ENCODE measurements at regions not wholly inside any gene's neighbourhood (a gene's known extent, or its start where the extent isn't known, plus 50 kb on each side); places are given as distances from the start of the nearest gene placed in this dataset.

DNA sequence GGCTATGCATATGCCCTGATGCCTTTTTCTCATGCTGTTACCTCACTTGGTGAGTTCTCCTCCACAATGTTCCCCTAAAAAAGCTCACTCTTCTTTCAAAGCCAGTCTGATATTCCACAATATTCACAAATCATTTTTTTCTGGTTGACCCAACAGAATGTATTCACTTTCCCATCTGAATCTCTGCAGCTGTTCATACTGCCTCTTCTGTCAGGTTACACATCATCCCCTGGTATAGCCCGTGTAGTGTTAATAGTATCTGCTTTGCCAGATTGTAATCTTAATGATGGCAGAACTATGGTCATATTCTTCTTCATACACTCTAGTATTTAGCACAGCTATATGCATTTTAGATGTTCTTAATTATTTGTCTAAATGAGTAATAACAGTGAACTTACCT, 544.3 kb downstream of the EFNB2 start:
- DNase-seq (ENCODE audit: low read depth in 1 of 2, low spot score in 2 of 2) (no peak), FAIRE-seq (no peak)
- Histone ChIP-seq H2BK20ac (ENCODE audit: low read length) (no peak overlapping the region), H3K23ac (ENCODE audit: insufficient read length) (no peak overlapping the region), H2BK5ac (ENCODE audit: low read depth, low read length) (no peak overlapping the region), H3K18ac (ENCODE audit: extremely low read depth, low read length) (no peak overlapping the region), H2BK120ac (replicated peaks; ENCODE audit: low read depth, low read length) (no peak overlapping the region), H2BK15ac (ENCODE audit: low read length) (no peak overlapping the region), H3K27ac (ENCODE audit: low read depth, low read length) (no peak overlapping the region), H3K4me2 (ENCODE audit: insufficient read depth in 1 of 2, low read depth in 2 of 2, low read length in 2 of 2) (no peak overlapping the region), H3K4me1 (replicated peaks in 1 of 4; ENCODE audit: control insufficient read depth in 3 of 4, insufficient read depth in 4 of 4, low read length in 3 of 4) (no peaks in the 10 kb centered on the region), H2BK12ac (ENCODE audit: low read depth, low read length) (no peak overlapping the region), H3K4me3 (ENCODE audit: extremely low read depth in 1 of 4, insufficient read depth in 2 of 4, low read depth in 3 of 4, low read length in 4 of 4) (no peak overlapping the region), H3K56ac (replicated peaks; ENCODE audit: insufficient read length, low read depth, low read length) (no peak overlapping the region), H3K79me1 (ENCODE audit: low read depth, low read length) (no peaks in the 10 kb centered on the region), H3K9ac (replicated peaks in 1 of 4; ENCODE audit: extremely low read depth in 1 of 4, low read depth in 3 of 4, low read length in 3 of 4) (no peak overlapping the region), H4K20me1 (replicated peaks in 1 of 2; ENCODE audit: control insufficient read depth in 1 of 2, insufficient read depth in 2 of 2, low read length in 2 of 2) (no peaks in the 10 kb centered on the region), H3K9me3 (ENCODE audit: insufficient read depth in 2 of 2, low read depth in 1 of 2, low read length in 1 of 2) (no peaks in the 10 kb centered on the region), H2AK5ac (ENCODE audit: low read depth, low read length) (no peak overlapping the region), H2AFZ (ENCODE audit: low read length) (no peak overlapping the region), H3K23me2 (ENCODE audit: low read depth, low read length) (no peaks in the 10 kb centered on the region; the same call in 1 of the 2 replicates), H3K4ac (replicated peaks; ENCODE audit: insufficient read length, low read depth, low read length) (no peak overlapping the region), H3K79me2 (ENCODE audit: control insufficient read depth in 1 of 2, insufficient read depth in 2 of 2, low read length in 2 of 2) (no peaks in the 10 kb centered on the region), H3K27me3 (replicated peaks in 1 of 4; ENCODE audit: control insufficient read depth in 3 of 4, extremely low read depth in 1 of 4, insufficient read depth in 3 of 4, low read length in 3 of 4) (no peaks in the 10 kb centered on the region), H3K36me3 (ENCODE audit: control insufficient read depth in 2 of 4, insufficient read depth in 4 of 4, low read length in 3 of 4) (no peaks in the 10 kb centered on the region), H4K5ac (ENCODE audit: insufficient read length, low read depth, low read length) (no peak overlapping the region), H3K14ac (ENCODE audit: insufficient read length) (no peak overlapping the region), H4K8ac (ENCODE audit: extremely low read depth, insufficient read depth, low read length) (no peak overlapping the region), H4K91ac (replicated peaks; ENCODE audit: insufficient read length, low read length) (no peak overlapping the region)
- ChIA-PET CTCF (ENCODE audit: partially characterized antibody) (interaction anchor here (0.9 to 2.2 kb wide), 6 partner anchors 10 to 46 kb away, joined by 3 to 5 read pairs (median 4); no protein-coding TSS in a partner anchor), POLR2A (ENCODE audit: partially characterized antibody) (no interaction called here)
- WGBS, 2 experiments (ENCODE audit: extremely low coverage in 1 of 2, insufficient coverage in 1 of 2, insufficient read length in 1 of 2, insufficient replicate concordance in 2 of 2, low coverage in 1 of 2, low lambda C conversion rate in 2 of 2, missing lambda C conversion rate in 1 of 2): 100% methylated on average over 1 of the region's 1 CpG; no CpG with 5 or more reads in 1 of the 2 experiments
- TF ChIP-seq JUND (IDR thresholded peaks at IDR 0.05; ENCODE audit: low read length) (no peak), JUN (IDR thresholded peaks at IDR 0.05; ENCODE audit: low read depth, low read length) (no peak), SUZ12 (IDR thresholded peaks at IDR 0.05; ENCODE audit: low read length) (no peak), ASH2L (IDR thresholded peaks at IDR 0.05; ENCODE audit: low read length) (no peak), TEAD4 (IDR thresholded peaks at IDR 0.05; ENCODE audit: low read depth, low read length) (no peak), SIN3A (conservative IDR thresholded peaks at IDR 0.05 in 1 of 2, IDR thresholded peaks at IDR 0.05 in 1 of 2; ENCODE audit: low read depth in 1 of 2, low read length in 2 of 2) (no peak), ATF2 (IDR thresholded peaks at IDR 0.05; ENCODE audit: low read length) (no peak), TCF12 (IDR thresholded peaks at IDR 0.05; ENCODE audit: low read depth, low read length) (no peak), GTF2F1 (IDR thresholded peaks at IDR 0.05; ENCODE audit: borderline replicate concordance, low read depth, low read length) (no peak), RXRA (IDR thresholded peaks at IDR 0.05; ENCODE audit: insufficient read depth, low read depth, low read length) (no peak), MAFK (IDR thresholded peaks at IDR 0.05; ENCODE audit: low read depth, low read length) (no peak)
- TF ChIP-seq, protein P1, sequence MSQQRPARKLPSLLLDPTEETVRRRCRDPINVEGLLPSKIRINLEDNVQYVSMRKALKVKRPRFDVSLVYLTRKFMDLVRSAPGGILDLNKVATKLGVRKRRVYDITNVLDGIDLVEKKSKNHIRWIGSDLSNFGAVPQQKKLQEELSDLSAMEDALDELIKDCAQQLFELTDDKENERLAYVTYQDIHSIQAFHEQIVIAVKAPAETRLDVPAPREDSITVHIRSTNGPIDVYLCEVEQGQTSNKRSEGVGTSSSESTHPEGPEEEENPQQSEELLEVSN (IDR thresholded peaks at IDR 0.05): no peak
